ENCODE measurements at regions not wholly inside any gene's neighbourhood (a gene's known extent, or its start where the extent isn't known, plus 50 kb on each side); places are given as distances from the start of the nearest gene placed in this dataset.
"Not testable (repeated sequence)": the region's sequence is repeated elsewhere in the genome, so short reads cannot be mapped to it uniquely, and the experiment has no call there.

GRCh38 chr20:22826306-22827230 lies 208.5 kb upstream of the SSTR4 start:
- H3K4me3 ChIP-seq (ENCODE audit: low read depth, low read length): no peak overlapping the region
- no peak for TF ChIP-seq CTCF (IDR thresholded peaks at IDR 0.05; ENCODE audit: control insufficient read depth, extremely low read depth, insufficient read depth)
- DNase-seq (ENCODE audit: low read depth): no peak

GRCh38 chr20:22827916-22828315 lies 207.2 kb upstream of the SSTR4 start:
- TF ChIP-seq CTCF (IDR thresholded peaks at IDR 0.05; ENCODE audit: control insufficient read depth, extremely low read depth, insufficient read depth): no peak
- H3K4me3 ChIP-seq (ENCODE audit: low read depth, low read length): no peak overlapping the region
- DNase-seq (ENCODE audit: low read depth): no peak

GRCh38 chr20:22829356-22829755 lies 205.8 kb upstream of the SSTR4 start:
- TF ChIP-seq CTCF (IDR thresholded peaks at IDR 0.05; ENCODE audit: control insufficient read depth, extremely low read depth, insufficient read depth): no peak
- H3K4me3 ChIP-seq (ENCODE audit: low read depth, low read length): no peak overlapping the region
- no peak for DNase-seq (ENCODE audit: low read depth)

GRCh38 chr20:22830138-22830537 lies 205.0 kb upstream of the SSTR4 start:
- no peak for DNase-seq (ENCODE audit: low read depth)
- H3K4me3 ChIP-seq (ENCODE audit: low read depth, low read length): no peak overlapping the region
- TF ChIP-seq CTCF (IDR thresholded peaks at IDR 0.05; ENCODE audit: control insufficient read depth, extremely low read depth, insufficient read depth): no peak

DNA sequence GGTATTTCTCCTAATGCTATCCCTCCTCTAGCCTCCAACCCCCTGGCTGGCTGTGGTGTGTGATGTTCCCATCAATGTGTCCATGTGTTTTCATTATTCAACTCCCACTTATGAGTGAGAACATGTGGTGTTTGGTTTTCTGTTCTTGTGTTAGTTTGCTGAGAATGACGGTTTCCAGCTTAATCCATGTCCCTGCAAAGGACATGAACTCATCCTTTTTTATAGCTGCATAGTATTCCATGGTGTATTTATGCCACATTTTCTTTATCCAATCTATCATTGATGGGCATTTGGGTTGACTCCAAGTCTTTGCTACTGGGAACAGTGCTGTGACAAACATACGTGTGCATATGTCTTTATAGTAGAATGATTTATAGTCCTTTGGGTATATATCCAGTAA lies 204.4 kb upstream of the SSTR4 start:
- not testable (repeated sequence) for H3K4me3 ChIP-seq (ENCODE audit: low read depth, low read length); DNase-seq (ENCODE audit: low read depth)

- H3K4me3 ChIP-seq (ENCODE audit: low read depth, low read length): no peak overlapping the region
- no peak for DNase-seq (ENCODE audit: low read depth)
These were observed 201.3 kb upstream of the SSTR4 start for GRCh38 chr20:22833851-22834250.

More at GRCh38 chr20:22833851-22834250, 201.3 kb upstream of the SSTR4 start:
- TF ChIP-seq CTCF (IDR thresholded peaks at IDR 0.05; ENCODE audit: control insufficient read depth, extremely low read depth, insufficient read depth): no peak
